Ovary (tissue), 3 donors: ENCODE measurements at regions not wholly inside any gene's neighbourhood (a gene's known extent, or its start where the extent isn't known, plus 50 kb on each side); places are given as distances from the start of the nearest gene placed in this dataset.

Source experiments
- CTCF ChIP-seq, 3 donors: fragments of 450-650 bp in 2 of 3; fragments of 200-600 bp in 1 of 3; IDR thresholded peaks; one replicate each; pipeline versions ENCODE4 v1.5.1 to v1.8.0; 2016 to 2022; ENCODE audit warnings: antibody characterized with exemption in 3 of 3, mild to moderate bottlenecking in 1 of 3
- POLR2A ChIP-seq: fragments of 450-650 bp; IDR thresholded peaks from one replicate; pipeline ENCODE4 v1.6.1; 2017; ENCODE audit warnings: antibody characterized with exemption, mild to moderate bottlenecking, moderate library complexity
- donor health status: DM: no; HTN: no; CAD: no.

GRCh38 chr5:6872441-6873160 lies 159.4 kb downstream of the TENT4A start:
- TF ChIP-seq POLR2A (no peak), CTCF (IDR thresholded peaks at IDR 0.05) (no peak)
